GM12865 (cell line): ENCODE measurements at regions not wholly inside any gene's neighbourhood (a gene's known extent, or its start where the extent isn't known, plus 50 kb on each side); places are given as distances from the start of the nearest gene placed in this dataset.

Source experiments
- DNase-seq: peaks from one replicate; pipeline ENCODE4 v3.0.0; 2010; ENCODE audit warnings: low read depth
- H3K4me3 ChIP-seq: 2 replicates; pipeline ENCODE4 v1.5.1; 2011; ENCODE audit warnings: mild to moderate bottlenecking, low read depth, low read length, control low read depth
- CTCF ChIP-seq: IDR thresholded peaks from 2 replicates; pipeline ENCODE4 v1.5.1; 2011; ENCODE audit warnings: low read length, control low read depth, low read depth, inconsistent platforms; ENCODE audit not compliant: insufficient read depth; ENCODE audit errors: missing control alignments

DNA sequence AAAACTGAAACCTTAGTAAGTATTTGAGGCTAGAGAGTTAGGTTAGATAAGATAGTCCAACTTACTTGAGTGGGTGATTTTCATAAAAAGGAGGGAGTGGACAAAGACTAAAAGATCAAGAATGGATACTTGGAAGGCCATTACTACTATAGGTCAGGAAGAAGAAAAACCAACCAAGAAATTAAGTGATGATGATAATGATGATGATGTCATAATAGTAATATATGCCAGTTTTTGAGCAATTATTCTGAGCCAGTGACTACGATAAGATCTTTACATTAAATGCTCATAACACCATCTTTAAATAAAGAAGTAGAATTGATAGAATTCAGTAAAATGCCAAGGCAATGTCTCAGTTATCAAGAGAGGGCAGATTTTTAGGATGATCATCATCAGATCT, 430.7 kb upstream of the ADAMTS5 start:
- H3K4me3 ChIP-seq: no peak overlapping the region
- no peak for DNase-seq
- no peak for TF ChIP-seq CTCF

GRCh38 chr21:27393726-27394125, 426.8 kb upstream of the ADAMTS5 start:
- H3K4me3 ChIP-seq: no peak overlapping the region
- DNase-seq: no peak
- TF ChIP-seq CTCF: no peak

GRCh38 chr21:27391990-27392389, 425.1 kb upstream of the ADAMTS5 start:
- no peak overlapping the region for H3K4me3 ChIP-seq
- DNase-seq: no peak
- TF ChIP-seq CTCF: no peak

DNA sequence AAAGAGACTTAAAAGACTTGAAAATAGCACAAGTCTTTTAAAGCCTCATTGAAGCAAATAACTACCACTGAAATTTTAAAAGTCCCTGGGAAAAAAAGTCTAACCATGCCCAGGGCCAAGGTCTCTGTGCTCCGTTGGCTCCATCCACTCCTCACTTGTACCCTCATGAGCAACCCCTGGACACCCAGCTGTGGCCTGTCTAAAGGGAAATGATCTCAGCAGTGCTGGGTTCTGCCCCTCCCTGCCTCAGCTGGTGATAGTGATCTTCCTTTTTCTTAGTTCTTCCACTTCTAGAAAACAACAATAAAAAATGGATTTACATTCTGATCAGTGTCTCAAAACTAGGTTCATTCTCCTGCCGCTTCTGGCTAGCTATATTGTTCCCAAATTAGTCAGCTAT, 423.5 kb upstream of the ADAMTS5 start:
- H3K4me3 ChIP-seq: no peak overlapping the region
- TF ChIP-seq CTCF: no peak
- no peak for DNase-seq

DNA sequence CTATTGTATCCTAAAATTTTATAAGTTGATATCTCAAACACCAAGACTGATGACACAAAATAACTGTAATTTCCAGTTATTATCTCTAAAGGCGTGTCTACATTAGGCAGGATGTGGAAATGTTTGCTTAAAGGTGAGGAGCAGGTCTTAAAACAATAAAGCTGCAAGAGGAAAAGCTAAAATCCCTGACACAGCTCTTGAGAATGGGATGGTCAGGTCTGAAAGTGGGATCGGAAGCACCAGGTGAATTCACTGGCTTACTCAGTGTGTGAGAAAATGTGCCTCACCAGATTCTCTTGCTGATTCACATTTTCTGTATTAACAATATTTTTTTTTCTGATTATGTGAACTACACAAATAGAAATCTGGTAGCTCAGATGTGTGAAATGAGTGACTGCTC, 421.9 kb upstream of the ADAMTS5 start:
- DNase-seq: no peak
- no peak overlapping the region for H3K4me3 ChIP-seq
- no peak for TF ChIP-seq CTCF

DNA sequence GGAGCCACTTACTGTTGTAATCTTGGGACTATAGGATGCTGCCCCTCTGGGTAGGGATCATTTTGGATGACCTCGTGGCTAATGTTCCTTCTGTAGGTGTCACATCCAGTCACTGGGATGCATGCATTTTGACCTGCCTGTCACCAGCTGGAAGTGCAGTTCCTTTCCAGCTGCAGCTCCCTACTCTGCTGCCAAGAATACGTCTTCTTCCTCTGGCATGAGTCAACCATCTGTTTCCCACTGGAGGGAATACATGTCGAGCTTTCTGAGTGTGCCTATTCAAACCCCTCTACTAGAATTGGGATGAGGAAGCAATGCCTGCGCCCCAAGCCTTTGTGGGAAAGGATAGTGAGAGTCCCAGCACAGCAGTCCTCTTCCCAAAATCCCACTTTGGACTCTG, 415.5 kb upstream of the ADAMTS5 start:
- no peak for DNase-seq
- TF ChIP-seq CTCF: no peak
- H3K4me3 ChIP-seq: no peak overlapping the region

DNA sequence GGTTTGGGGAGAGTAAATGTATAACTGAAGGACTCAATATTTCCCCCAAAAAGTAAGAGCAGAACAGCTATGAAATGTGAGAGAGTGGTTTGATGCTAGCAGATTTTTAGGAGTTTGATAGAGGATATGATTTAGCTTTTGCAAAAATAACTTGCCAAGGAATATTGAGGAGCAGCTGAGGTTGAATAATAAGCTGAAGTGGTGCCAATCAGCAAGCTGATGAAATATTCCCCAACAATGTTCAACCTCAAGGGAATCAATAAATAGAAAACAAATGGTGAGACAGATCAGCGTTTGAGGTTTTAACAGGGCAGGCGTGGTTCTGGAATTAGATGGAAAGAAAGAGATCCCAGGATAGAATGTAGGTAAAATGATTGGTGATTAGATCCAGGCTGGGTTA, 413.4 kb upstream of the ADAMTS5 start:
- no peak overlapping the region for H3K4me3 ChIP-seq
- TF ChIP-seq CTCF: no peak
- no peak for DNase-seq
